Omental fat pad (tissue), 3 donors: ENCODE measurements at regions not wholly inside any gene's neighbourhood (a gene's known extent, or its start where the extent isn't known, plus 50 kb on each side); places are given as distances from the start of the nearest gene placed in this dataset.

ENCODE experiments used
- ATAC-seq: fragments of 150-250 bp; one replicate; pipeline ENCODE4 v1.9.1; 2016; ENCODE audit warnings: mild to moderate bottlenecking, moderate library complexity; ENCODE audit not compliant: low FRiP score
- DNase-seq: peaks from one replicate; pipeline ENCODE4 v3.0.0-alpha.2; 2019; ENCODE audit warnings: low spot score
- TF ChIP-seq, protein P1 (sequence below), 3 donors: fragments of 450-650 bp; IDR thresholded peaks; one replicate each; pipeline ENCODE4 v1.5.1; 2016 to 2017; ENCODE audit warnings: antibody characterized with exemption in 3 of 3, mild to moderate bottlenecking in 3 of 3, moderate library complexity in 2 of 3

DNA sequence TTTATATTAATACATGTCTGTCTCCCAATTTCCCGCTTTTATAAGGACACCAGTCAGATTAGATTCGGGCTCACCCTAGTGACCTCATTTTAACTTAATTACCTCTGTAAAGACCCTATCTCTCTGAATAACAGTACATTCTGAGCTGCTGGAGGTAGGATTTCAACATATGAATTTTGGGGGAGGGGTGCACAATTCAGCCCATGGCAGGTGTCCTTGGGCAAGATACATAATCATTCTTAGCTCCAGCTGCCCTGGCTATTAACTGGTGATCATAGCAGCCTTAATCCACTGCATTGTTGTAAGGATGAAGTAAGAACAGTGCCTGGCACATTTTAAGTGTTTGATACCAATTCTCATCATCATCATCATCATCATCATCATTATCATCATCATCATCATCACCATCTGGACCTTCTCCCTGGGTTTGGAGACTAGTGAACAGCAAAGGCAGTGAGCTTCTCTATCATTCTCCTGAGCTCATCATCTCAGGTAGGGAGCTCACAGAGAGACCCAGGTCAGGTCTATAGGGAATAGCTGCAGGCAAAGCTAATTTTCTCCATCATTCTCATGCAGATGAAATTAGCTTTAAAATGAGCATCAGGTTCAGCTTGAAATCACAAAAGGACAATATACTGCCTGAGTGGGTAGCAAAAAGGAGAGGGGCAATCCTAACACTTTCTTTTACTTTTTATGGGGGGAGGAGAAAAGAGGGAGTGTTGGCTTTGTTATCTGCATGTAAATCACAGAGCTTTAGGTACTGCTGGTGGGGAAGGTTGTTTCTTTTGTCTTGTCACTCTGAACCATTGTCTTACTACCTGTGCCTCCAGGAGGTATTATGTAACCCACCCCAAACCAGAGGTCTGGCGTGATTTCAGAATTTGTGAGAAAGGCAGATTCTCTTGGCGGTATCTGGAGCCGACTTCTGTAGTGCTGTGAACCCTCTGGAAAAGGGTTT is 125.5 kb upstream of the SPRED2 start:
- ATAC-seq = no peak
- TF ChIP-seq, protein P1, sequence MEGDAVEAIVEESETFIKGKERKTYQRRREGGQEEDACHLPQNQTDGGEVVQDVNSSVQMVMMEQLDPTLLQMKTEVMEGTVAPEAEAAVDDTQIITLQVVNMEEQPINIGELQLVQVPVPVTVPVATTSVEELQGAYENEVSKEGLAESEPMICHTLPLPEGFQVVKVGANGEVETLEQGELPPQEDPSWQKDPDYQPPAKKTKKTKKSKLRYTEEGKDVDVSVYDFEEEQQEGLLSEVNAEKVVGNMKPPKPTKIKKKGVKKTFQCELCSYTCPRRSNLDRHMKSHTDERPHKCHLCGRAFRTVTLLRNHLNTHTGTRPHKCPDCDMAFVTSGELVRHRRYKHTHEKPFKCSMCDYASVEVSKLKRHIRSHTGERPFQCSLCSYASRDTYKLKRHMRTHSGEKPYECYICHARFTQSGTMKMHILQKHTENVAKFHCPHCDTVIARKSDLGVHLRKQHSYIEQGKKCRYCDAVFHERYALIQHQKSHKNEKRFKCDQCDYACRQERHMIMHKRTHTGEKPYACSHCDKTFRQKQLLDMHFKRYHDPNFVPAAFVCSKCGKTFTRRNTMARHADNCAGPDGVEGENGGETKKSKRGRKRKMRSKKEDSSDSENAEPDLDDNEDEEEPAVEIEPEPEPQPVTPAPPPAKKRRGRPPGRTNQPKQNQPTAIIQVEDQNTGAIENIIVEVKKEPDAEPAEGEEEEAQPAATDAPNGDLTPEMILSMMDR (IDR thresholded peaks at IDR 0.05) = no peak
- DNase-seq = no peak

DNA sequence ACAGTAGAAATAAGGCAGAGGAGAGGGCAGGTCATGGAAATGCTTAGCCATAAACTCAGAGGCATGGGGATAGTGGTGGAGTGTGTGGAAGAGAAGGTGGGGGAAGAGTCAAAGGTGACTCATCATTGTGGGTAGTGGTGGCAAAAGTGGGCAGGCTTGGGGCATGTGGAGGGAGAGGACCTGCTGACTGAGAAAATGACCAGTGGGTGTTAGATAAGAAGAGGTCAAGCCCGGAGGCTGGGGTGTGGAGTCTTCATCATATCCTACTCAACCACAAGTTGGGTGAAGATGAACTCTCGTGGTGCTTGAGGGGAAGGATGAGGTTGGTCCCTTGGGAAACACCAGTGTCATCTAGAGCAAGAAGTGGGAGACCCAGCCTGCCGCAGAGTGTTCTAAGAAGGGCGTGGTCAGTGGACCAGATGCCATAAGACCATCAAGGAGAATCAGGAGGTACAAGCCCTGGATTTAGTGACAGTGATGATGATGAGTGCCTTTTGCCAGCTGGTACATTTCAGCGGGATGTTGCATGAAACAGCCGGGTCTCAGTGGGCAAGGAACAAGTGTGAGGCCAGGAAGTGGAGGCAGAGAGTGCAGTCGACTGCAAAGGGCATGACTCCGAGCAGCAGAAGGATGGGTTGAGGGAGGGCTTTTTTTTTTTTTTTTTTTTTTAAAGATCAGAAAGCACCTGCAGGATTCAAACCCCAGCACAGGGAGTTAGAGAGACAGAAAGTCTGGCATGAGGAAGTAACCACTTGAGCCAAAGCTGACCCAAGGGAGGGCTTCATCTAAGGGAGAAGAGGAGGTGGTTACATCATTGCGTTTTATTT is 122.6 kb upstream of the SPRED2 start:
- no peak for DNase-seq
- TF ChIP-seq, protein P1 (IDR thresholded peaks at IDR 0.05) = no peak
- no peak for ATAC-seq

DNA sequence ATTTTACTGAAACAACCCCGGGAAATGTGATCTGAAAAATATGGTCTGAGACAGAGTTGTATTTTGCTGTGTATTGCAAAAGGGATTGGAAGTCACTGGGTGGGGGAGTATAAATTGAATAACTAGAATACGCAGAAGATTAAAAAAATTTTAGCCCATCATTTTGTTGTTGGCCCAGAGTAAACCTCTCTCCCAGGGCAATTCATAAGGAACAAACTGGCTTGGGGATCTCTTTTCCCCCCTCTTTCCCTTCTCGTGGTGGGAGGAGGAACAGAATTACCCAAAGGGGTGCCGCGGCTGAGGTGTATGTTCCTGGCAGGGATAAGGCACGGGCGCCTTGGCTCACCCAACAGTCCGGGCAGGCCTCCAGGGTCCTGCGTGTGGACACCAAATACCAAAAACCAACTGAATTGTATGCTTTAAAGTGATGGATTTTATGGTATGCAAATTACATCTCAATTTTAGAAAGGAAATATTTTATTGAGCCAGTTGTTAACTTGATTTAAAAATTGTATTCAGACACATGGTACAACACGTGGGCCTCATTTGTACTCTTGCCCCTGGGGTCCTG is 121.2 kb upstream of the SPRED2 start:
- ATAC-seq (no peak), DNase-seq (no peak)
- TF ChIP-seq, protein P1 (IDR thresholded peaks at IDR 0.05) = no peak

DNA sequence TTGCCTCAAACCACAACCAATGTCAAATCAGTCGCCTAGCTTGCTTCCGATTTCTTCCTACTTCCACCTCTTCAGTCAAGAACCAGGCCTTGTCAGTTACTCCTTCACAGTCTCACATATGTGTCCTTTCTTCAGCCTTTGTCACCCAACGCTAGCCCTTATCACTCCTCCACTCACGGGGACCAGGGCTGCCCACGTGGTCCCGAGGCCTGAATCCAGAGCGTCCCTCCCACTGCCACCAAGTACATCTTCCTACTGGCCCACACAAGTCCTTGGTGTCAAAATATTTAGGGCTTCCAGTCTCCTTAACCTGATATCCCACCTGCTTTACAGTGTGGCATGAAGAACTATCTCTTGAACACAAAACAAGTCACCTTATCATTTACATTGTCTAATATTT is 119.1 kb upstream of the SPRED2 start:
- TF ChIP-seq, protein P1 (IDR thresholded peaks at IDR 0.05) = no peak
- no peak for DNase-seq
- no peak for ATAC-seq

DNA sequence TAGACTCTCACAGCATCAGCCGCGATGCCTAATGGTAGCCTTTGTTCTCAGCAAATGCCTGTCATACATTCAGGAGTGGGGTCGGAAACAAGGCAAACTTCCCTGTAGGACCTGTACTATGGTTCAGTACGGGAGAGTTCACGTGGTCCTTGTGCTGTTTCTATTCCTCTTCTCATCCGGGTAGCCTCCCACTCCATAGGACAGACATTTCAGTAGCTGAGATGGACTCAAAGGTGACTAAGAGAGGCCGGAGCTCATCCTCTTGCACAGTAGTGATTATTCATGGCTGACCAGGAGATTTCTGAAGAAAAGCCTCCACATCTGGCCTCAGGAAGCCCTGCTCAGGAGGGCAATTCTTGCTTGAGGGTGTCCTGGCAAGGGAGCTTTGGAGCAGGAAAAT is 117.8 kb upstream of the SPRED2 start:
- ATAC-seq (no peak), DNase-seq (no peak)
- TF ChIP-seq, protein P1 (IDR thresholded peaks at IDR 0.05) = no peak

DNA sequence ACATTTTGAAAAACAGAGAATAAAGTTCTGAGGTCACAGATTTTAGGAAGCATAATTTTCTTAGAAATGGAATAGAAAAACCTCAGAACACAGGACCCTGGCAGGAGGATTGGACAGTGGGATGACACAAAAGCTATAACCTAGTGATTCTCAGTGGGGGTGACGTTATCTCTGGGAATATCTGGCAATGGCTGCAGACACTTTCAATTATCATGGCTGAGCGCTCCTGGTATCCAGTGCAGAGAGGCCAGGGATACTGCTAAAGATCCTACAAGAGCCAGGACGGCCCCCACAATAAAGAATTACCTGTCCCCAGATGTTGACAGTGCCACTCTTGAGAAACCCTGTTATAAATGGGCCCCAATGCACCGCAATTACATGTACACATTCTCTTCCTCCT is 117.2 kb upstream of the SPRED2 start:
- ATAC-seq (no peak), DNase-seq (no peak)
- TF ChIP-seq, protein P1 (IDR thresholded peaks at IDR 0.05) = no peak
